ENCODE measurements at regions not wholly inside any gene's neighbourhood (a gene's known extent, or its start where the extent isn't known, plus 50 kb on each side); places are given as distances from the start of the nearest gene placed in this dataset.

GRCh38 chr3:194777729-194778128, 92.0 kb downstream of the FAM43A start:
- TF ChIP-seq CTCF (IDR thresholded peaks at IDR 0.05 in 4 of 5, conservative IDR thresholded peaks at IDR 0.05 in 1 of 5) (no peak), POLR2A (IDR thresholded peaks at IDR 0.05) (no peak)

Data from gastrocnemius medialis (tissue), 4 donors.